Stimulated activated CD4-positive, alpha-beta T cell treated with anti-CD3 and anti-CD28 coated beads, Interleukin-4, amount 100 ng/mL, for 4 hours (primary cell): ENCODE measurements at regions not wholly inside any gene's neighbourhood (a gene's known extent, or its start where the extent isn't known, plus 50 kb on each side); places are given as distances from the start of the nearest gene placed in this dataset.

Experiments used
- DNase-seq, 2 experiments: peaks; one replicate each; pipeline ENCODE4 v3.0.0-alpha.2; 2020

DNA sequence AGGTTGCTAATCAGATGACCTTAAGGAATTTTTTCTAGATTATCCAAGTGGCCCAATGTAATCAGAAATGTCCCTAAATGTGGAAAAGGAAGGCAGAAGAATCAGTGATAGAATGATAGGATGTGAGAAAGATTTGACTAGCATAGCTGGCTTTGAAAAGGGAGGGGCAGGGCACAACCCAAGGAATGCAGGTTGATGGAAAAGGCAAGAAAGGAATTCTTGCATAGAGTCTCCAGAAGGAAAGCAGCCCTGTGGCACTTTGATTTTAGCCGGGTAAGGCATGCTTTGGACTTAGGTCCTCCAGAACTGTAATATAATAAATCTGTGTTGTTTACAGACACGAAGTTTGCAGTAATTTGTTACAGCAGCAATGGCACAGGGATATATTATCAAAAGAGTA is 375.7 kb upstream of the B3GALT2 start:
- DNase-seq: no peak

DNA sequence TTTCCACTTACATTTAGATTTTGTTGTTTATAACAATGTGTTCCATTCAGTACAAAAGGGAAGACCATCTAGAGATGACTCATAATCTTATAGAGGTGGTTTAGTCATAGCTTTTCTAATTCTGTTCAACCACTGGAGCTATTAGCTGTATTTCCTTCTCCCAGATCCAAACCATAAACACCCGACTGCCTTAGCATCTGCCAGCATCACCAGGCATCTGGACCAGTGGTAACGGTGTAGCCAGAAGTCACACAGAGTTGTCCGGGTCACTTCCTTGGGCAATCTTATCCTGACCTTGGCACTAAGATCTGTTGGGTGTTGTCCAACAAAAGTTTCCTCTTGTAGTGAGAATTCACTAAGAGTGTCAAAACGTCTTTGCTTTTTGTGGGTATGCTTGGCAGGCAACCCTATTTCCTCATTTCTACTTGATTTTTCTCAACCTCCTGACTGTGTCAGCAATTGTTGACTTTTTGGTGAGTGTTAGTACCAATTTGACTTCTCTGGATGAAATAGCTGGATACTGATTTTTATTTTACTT is 372.1 kb upstream of the B3GALT2 start:
- DNase-seq: no peak

DNA sequence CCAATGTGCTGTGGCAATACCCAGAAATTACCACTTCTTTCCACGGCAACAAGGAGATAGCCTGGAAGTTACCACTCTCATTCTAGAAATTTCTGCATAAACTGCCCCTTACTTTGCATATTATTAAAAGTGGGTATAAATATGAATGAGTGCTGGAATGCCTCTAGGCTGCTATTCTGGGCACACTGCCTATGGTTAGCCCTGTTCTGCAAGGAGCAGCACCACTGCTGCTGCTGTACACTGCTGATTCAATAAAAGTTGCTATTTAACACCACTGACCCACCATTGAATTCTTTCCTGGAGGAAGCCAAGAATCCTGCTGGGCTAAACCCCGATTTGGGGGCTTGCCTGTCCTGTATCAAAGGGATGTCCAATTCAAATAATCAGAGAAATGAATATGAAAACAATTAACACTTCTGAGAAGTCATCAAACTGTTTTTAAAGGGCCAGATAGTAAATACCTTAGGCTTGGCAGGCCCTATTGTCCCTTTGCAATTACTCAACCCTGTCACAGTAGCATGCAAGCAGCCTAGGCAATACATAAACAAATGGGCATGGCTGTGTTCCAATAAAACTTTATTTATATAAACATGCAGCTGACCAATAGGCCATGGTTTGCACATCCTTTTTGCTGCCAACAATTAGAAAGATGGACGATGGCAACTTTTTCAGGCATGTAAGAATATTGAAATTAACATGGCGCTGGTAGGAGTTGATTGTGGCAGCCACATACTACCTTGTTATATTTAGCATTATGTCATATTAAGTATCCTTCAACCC is 369.4 kb upstream of the B3GALT2 start:
- no peak for DNase-seq

DNA sequence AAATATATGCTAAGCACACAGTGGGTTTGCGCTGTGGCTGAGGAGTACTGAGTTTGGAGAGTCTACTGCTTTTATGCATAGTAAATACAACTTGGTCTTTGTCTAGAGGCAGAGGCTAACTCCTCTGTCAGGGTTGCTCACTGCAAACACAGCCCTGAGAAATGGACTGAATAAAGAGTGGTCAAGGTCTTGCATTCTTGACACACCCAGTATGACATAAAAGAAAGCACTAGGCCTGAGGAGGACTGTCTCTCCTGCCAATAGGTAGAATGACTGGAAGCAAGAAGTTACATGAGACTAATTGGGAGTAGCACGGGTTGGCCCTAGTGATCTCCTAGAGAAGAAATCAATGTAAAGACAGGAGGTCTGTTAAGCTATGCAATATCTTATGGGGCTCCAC is 367.2 kb upstream of the B3GALT2 start:
- no peak for DNase-seq

DNA sequence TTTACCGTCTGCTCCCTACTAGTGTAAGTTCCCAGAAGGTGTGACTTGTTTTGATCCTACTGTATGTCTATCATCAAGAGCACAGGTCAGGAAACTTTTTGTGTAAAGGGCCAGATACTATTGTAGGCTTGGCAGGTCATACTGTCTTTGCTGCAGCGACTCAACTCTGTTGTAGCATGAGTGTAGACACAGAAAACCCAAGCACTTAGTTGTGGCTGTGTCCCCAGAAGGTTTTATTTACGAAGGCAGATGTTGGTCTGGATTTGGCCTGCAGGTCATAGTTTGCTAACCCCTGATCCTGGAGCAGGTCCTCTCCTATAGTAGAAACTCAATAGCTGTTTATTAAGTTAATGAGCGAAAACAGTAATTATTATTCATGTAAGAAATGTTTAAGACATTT is 365.9 kb upstream of the B3GALT2 start:
- DNase-seq: no peak

DNA sequence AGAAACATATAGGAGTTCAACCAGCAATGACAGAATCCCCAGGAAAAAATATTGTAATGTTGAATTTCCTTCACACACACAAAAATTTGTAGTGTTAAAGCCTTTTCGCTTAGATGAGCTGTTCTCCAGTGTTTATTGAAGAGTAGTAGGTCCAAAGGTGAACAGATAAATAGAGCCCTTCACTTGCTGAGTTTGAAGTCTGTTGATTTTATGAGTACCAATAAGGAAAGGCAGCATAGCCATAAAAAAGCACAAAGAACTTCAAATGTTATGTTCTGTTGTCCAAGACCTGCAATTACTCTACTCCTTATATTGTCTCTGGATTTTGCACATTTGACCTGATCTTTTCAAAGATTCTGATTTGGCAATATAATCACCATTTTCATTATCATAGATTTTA is 362.7 kb upstream of the B3GALT2 start:
- no peak for DNase-seq

DNA sequence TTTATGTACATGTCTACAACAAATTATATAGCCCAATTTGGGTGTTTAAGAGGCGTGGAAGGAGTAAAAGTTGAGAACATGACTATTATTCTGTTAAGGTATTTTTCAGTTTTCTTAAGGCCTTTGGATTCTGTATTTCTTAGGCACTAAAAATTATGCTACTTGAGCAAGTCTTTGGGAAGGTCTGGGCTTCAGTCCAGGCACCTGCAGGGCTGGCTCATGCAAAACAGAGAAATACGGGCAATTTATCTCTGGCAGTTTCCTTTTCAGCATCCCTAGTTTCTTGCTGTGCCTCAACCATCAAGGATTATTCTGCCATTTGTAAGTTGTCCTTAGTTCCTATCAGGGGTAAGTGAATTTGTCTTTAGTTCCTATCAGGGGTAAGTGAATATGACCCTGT is 358.8 kb upstream of the B3GALT2 start:
- DNase-seq: no peak

DNA sequence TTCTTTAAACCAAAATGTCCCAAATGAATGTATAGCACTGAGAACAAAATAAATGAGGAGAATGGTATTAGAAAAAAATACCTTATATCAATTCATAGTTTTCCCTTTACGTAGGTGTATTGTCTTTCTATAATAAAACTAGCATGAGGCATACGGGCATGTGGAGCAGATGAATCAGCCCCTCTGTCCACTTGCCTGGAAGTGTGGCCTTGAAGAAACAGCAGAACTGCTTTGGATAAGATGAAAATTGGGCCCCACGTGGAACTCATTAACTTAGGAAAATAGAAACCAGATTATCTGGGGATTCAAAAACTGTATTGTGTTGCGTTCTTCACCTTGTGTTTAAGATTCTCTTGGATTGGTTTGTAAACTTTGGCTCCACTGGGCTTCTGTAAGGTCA is 356.8 kb upstream of the B3GALT2 start:
- no peak for DNase-seq

DNA sequence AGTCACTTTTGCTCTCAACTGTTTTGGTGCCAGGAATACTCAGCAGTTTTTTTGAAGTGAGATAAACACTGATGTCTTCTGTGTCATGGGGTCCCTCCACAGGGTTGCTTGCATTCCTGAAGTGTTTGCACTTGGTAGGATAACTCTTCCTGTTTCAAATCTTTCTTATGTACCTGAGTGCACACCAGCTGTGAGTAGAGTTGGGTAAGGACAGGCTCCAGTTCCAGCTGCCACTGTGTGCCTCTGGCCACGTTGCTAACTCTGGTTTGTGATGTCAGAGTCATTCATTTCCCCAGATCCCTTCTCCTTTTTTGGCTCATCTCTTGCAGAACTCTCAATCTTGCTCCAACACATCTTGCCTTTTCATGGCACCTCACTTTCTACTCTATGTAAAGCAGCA is 356.3 kb upstream of the B3GALT2 start:
- DNase-seq: no peak

DNA sequence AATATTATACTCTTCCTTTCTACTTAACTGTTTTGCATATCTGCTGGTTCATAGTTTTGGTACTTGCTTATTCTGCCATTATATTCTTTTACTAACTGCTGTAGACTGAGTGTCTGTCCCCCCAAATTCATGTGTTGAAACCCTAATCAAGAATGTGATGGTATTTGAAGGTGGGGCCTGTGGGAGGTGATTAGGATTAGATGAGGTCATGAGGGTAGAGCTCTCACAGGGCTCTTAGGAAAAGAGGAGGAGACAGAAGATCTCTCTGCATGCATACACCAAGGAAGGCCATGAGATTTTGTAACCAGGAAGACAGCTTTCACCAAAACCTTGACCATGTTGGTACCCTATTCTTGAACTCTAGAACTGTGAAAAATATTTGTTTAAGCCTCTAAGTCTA is 354.1 kb upstream of the B3GALT2 start:
- DNase-seq: peak in 1 of 2 experiments; percentile 3

DNA sequence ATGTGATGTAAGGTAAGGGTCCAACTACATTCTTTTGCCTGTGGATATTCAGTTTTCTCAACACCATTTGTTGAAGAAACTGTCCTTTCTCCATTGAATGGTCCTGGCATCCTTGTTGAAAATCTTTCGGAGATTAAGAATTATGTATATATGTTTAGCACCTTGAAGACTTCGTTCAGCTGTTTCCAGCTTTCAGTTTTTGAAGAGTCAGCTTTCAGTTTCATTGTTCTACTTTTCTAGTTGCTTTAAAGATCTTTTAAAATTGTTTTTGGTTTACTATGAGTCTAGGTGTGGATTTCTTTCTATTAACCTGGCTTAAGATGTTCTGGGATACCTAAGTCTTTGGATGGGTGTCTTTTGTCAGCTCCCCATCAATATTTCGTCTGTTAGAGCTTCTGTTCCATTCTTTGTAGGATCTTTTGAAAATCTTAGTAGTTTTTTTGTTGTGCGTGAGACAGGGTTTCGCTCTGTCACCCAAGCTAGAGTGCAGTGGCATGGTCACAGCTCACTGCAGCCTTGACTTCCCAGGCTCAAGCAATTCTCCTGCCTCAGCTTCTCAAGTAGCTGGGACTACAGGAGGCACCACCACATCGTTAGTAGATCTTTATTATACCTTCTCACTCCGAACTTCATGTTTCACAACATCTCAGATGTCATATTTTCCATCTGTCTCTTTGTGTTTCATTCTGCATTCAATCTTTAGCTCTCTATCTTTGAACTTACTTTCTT is 353.5 kb upstream of the B3GALT2 start:
- DNase-seq: peak in 1 of 2 experiments; percentile 3

DNA sequence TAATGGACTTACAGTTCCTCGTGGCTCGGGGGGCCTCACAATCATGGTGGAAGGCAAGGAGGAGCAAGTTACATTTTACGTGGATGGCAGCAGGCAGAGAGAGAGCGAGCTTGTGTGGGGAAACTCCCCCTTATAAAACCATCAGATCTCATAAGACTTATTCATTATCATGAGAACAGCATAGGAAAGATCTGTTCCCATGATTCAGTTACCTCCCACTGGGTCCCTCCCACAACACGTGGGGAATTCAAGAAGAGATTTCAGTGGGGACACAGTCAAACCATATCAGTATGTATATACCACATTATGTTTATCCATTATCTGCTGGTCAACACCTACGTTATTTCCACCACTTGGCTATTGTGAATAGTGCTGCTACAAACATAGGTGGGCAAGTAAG is 352.3 kb upstream of the B3GALT2 start:
- peak; percentile 16 to 45 for DNase-seq

DNA sequence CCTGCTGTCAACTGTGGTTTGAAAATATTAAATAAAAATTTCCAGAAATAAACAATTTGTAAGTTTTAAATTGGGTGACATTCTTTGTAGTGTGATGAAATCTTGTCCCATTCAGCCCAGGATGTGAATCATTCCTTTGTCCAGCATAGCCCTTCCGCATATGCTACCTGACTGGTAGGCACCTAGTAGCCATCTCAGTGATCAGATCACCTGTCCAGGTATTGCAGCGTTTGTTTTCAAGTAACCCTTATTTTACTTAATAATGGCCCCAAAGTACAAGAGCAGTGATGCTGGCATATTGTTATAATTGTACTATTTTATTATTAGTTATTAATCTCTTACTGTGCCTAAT is 351.6 kb upstream of the B3GALT2 start:
- no peak for DNase-seq

DNA sequence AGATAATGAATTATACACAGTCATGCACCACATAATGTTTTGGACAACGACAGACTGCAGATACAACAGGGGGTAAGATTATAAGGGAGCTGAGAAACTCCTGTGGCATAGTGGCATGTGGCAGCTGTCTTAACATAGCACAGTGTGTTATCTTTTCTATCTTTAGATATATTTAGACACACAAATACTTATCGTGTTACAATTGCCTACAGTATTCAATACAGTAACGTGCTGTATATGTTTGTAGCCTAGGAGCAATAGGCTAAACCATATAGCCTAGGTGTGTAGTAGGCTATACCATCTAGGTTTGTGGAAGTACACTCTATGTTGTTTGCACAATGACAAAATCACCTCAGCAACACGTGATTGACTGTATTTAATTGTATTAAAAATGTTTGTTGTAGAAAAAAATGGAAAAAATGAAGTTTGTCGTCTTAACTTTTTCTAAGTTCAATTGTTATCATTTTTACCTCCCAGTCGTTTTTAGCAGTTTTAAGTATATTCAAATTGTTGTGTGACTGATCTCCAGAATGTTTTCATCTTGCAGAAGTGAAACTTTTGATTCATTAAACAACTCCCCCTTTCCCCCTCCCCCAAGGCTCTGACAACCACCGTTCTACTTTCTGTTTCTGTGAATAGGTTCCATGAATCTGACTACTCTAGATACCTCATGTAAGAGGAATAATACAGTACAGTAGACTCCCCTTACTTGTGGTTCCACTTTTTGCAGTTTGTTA is 351.0 kb upstream of the B3GALT2 start:
- peak; percentile 44 to 69 for DNase-seq

DNA sequence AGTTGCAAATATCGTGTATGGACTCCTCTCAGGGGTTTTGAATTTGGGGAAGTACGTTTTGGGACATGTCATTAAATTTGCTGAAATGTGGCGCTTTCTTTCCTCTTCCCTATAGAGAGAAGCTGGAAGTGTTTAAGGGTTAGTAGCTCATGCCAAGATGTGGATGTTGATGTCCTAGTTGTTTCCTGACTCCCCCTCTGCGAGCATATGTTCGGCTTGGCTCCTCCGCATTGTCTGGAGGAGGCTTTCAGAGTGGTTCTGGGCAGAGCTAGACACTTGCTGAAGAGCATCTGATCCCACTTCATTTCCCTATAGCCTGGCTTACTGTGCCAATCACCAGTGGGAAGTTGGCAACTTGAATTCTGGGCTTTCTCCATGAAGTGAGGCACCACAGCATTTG is 347.4 kb upstream of the B3GALT2 start:
- DNase-seq: no peak

DNA sequence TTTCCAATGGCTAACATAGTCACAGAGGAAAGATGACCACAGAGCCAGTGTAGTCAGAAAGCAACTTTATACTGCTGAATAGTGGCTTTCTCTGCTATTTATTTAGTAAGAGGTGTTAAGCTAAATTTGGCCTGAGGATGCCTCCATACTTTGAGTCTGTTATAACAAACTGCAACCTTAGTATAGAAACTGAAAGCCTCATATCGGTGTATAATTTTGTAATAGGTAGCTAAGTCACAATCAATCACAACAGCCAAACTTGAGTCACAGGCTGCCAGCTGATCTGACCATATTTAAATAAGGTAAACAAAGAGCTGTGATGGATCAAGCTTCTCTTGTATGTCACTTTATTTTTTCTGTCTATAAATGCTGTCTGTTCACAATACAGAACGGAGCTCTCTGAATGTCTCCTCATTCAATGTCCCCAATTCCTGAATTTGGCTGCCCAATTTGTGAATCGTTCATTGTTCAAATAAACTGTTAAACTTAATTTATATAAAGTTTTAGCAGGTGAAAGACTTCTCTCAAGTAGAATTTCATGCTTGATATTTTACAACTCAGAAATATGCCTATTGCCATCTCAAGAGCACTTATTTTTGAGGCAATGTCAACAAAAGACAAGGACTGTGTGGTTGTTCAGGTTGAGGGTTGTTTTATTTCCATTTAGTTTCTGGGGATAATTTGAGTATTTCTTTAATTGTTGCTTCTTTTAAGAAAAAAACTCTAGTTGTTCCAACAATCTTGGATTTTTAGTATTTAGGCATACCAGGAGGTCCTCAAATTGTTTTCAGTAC is 339.7 kb upstream of the B3GALT2 start:
- DNase-seq: no peak

DNA sequence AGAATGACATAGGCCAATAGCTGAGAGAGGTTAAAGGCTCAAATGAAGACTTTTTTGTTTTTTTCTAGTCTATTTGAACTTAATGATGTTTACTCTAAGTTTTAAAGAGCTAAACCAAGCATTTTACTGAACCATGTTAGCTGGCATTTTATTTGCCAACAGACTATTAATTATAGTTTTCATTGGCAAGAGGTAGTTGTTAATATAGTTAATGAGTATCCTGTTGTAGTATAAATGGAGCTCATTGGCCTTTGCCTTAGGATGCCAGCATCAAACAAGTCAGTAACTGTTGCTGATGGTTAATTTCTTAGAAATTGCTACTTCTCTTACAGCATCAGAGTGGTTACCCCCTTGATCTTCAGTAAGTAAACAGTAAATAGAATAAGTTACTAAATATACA is 339.0 kb upstream of the B3GALT2 start:
- DNase-seq: no peak

DNA sequence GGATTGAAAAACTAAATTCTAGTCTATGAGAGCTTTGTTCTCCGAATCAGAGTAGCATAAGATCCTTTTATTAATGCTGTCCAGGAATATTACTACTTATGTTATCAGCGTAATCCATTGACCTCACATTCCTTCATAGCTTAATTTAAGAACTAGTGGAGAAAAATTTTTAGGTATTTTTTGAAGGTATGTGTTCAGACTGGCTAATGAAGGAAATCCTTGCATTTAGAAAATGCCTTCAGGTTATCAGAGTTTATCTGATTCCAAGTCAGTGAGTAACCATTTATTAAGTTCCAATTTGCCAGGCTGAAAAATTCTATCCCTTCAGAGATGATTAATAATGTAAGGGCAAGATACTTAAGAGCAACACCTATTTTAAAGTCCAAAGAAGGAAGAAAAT is 338.2 kb upstream of the B3GALT2 start:
- DNase-seq: no peak

DNA sequence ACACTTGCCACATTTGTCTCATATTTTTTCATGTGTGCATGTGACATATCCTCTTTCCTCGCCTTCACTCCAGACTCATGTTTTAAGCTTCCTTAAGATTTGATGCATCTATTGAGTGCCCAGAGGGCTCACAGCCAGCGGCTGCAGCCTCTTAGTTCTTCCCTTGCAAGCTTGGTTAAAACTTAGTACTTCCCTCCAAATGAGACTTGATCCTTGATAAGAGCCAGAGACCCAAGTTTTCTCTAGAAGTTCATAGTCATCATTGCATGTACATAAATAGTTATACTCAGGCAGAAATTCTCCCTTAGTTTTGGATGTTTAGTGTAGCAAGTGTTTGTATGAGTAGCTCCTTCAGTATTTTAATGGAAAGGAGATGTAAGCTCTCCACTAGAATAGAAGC is 337.6 kb upstream of the B3GALT2 start:
- no peak for DNase-seq

DNA sequence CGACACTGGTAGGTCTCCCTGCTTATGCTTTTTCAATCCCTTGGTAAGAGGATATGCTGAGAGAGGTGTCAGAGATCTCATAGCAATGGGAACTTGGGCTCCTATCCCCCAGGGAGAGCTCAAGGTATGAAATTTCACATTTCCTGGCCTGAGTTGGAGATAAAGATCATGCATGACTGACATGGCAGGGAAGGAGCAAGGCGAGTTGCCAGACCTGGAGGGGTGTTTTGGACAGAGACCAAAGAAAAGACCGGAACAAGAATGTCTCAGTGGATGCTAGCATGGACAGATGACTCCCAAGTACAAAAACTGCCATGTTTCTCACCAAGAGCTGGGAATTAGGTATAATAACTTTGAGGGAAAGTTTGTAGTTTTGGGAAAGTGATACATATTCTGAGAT is 334.1 kb upstream of the B3GALT2 start:
- no peak for DNase-seq

DNA sequence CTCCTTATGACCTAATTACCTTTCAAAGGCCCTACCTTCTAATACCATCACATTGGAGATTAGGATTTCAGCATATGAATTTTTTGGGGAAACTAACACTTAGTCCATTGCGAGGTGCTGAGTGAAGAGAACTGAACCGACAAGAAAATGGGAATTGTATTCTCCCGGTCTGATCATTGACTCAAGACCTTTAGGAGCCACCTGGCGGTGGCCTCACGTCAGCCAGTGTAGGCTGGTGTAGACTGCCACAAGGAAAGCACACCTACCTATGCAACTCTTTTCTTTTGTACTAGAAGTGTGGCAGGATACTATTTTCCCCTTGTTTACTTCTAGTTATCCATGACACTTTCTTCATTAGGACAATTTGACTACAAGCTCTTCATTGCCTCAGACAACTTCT is 333.5 kb upstream of the B3GALT2 start:
- DNase-seq: no peak

DNA sequence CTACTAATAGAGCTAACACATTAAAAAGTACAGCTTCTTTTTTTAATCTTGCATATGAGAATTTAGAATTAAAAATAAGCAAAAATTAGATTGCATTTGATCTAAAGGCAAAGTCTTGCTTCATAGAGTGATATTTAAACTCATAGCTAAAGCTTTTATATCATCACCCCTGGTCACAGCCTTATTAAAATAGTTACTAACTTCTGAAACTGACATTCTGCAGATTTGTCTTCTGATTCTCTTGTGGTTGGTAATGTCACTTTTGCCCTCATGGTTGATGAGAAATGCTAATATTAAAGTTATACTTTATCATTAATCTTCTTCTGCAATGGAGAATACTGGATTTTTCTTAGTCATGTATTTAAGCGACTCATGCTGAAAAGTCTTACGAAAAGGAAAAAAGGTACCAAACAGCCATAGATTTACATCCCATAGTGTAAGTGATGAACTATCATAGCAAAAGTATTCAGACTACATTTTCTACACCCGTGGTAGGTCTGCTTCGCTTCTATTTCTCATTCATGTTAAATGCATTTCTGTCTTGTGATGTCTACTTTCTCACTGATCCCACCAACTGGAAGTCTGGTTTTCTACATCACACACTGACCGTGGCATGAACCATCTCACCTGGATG is 330.5 kb upstream of the B3GALT2 start:
- DNase-seq: no peak
